Right atrium auricular region (tissue), 2 donors: ENCODE measurements at regions not wholly inside any gene's neighbourhood (a gene's known extent, or its start where the extent isn't known, plus 50 kb on each side); places are given as distances from the start of the nearest gene placed in this dataset.
"Not testable (repeated sequence)": the region's sequence is repeated elsewhere in the genome, so short reads cannot be mapped to it uniquely, and the experiment has no call there.

Experiments used
- DNase-seq: peaks from one replicate; pipeline ENCODE4 v3.0.0-alpha.2; 2019; ENCODE audit warnings: low spot score
- H3K27ac ChIP-seq, 2 donors: fragments of 200-600 bp; sonication (generic); 1 replicate in 1 of 2; 2 replicates in 1 of 2; pipeline ENCODE4 v1.5.1; 2016 to 2019
- H3K27me3 ChIP-seq, 2 donors: fragments of 200-600 bp; sonication (generic); one replicate each; pipeline versions ENCODE4 v1.5.1 to v1.6.0; 2017 to 2019
- H3K36me3 ChIP-seq: fragments of 200-600 bp; sonication (generic); one replicate; pipeline ENCODE4 v1.5.1; 2016
- H3K4me1 ChIP-seq, 2 donors: fragments of 200-600 bp; sonication (generic); one replicate each; pipeline versions ENCODE4 v1.5.1 to v1.6.0; 2017 to 2019
- H3K4me3 ChIP-seq, 2 donors: fragments of 200-600 bp; sonication (generic); 1 replicate in 1 of 2; 2 replicates in 1 of 2; pipeline ENCODE4 v1.5.1; 2017 to 2019; ENCODE audit warnings: mild to moderate bottlenecking in 1 of 2, moderate library complexity in 1 of 2
- H3K9me3 ChIP-seq, 2 donors: fragments of 200-600 bp; sonication (generic); one replicate each; pipeline ENCODE4 v1.5.1; 2019
- CTCF ChIP-seq, 2 donors: fragments of 200-600 bp; sonication (generic); IDR thresholded peaks; one replicate each; pipeline ENCODE4 v1.5.1; 2019; ENCODE audit warnings: antibody characterized with exemption in 2 of 2

- no peak overlapping the region for H3K27ac ChIP-seq
- no peaks in the 10 kb centered on the region for H3K27me3 ChIP-seq
- H3K9me3 ChIP-seq = no peaks in the 10 kb centered on the region
- H3K36me3 ChIP-seq = no peaks in the 10 kb centered on the region
- no peak overlapping the region for H3K4me3 ChIP-seq
- H3K4me1 ChIP-seq = no peaks in the 10 kb centered on the region
- no peak for DNase-seq
- no peak for TF ChIP-seq CTCF (IDR thresholded peaks at IDR 0.05)
Measured at GRCh38 chr15:98103570-98103969, 143.1 kb downstream of the ARRDC4 start.

GRCh38 chr15:98104386-98105151 is 144.1 kb downstream of the ARRDC4 start:
- H3K4me3 ChIP-seq, H3K36me3 ChIP-seq, H3K9me3 ChIP-seq, DNase-seq, H3K27me3 ChIP-seq, H3K27ac ChIP-seq, H3K4me1 ChIP-seq: not testable (repeated sequence)

GRCh38 chr15:98106615-98107194 is 146.2 kb downstream of the ARRDC4 start:
- H3K36me3 ChIP-seq, H3K4me3 ChIP-seq, DNase-seq, H3K4me1 ChIP-seq, H3K9me3 ChIP-seq, H3K27me3 ChIP-seq, H3K27ac ChIP-seq: not testable (repeated sequence)

- H3K27me3 ChIP-seq = no peaks in the 10 kb centered on the region
- H3K27ac ChIP-seq = no peak overlapping the region
- no peak overlapping the region for H3K4me3 ChIP-seq
- no peak for TF ChIP-seq CTCF (IDR thresholded peaks at IDR 0.05)
- no peak for DNase-seq
- no peaks in the 10 kb centered on the region for H3K9me3 ChIP-seq
- H3K36me3 ChIP-seq = no peaks in the 10 kb centered on the region
- no peaks in the 10 kb centered on the region for H3K4me1 ChIP-seq
Measured at GRCh38 chr15:98111806-98112205, 151.3 kb downstream of the ARRDC4 start.

- Histone ChIP-seq H3K27ac (no peak overlapping the region), H3K27me3 (no peaks in the 10 kb centered on the region), H3K4me1 (no peaks in the 10 kb centered on the region), H3K4me3 (no peak overlapping the region), H3K9me3 (no peaks in the 10 kb centered on the region), H3K36me3 (no peaks in the 10 kb centered on the region)
- TF ChIP-seq CTCF (IDR thresholded peaks at IDR 0.05) = no peak
- DNase-seq = no peak
Measured at GRCh38 chr15:98113327-98113726, 152.8 kb downstream of the ARRDC4 start.

- Histone ChIP-seq H3K36me3 (no peaks in the 10 kb centered on the region), H3K9me3 (no peaks in the 10 kb centered on the region), H3K4me3 (no peak overlapping the region), H3K27ac (no peak overlapping the region), H3K27me3 (no peaks in the 10 kb centered on the region), H3K4me1 (no peaks in the 10 kb centered on the region)
- DNase-seq = no peak
- TF ChIP-seq CTCF (IDR thresholded peaks at IDR 0.05) = no peak
Measured at GRCh38 chr15:98120561-98120960, 160.1 kb downstream of the ARRDC4 start.

GRCh38 chr15:98121536-98121935 is 161.0 kb downstream of the ARRDC4 start:
- Histone ChIP-seq H3K4me3 (no peak overlapping the region), H3K27ac (no peak overlapping the region), H3K4me1 (no peaks in the 10 kb centered on the region), H3K27me3 (no peaks in the 10 kb centered on the region), H3K36me3 (no peaks in the 10 kb centered on the region), H3K9me3 (no peaks in the 10 kb centered on the region)
- no peak for DNase-seq
- no peak for TF ChIP-seq CTCF (IDR thresholded peaks at IDR 0.05)
